ENCODE measurements at regions not wholly inside any gene's neighbourhood (a gene's known extent, or its start where the extent isn't known, plus 50 kb on each side); places are given as distances from the start of the nearest gene placed in this dataset.
A peak's percentile ranks its signal among the peaks of the same experiment; 100 is the strongest.

- no peak for DNase-seq (ENCODE audit: low spot score)
Observed at GRCh38 chr22:48496987-48497650, 1330.6 kb downstream of the BRD1 start.

GRCh38 chr22:48496226-48496845, 1331.3 kb downstream of the BRD1 start:
- DNase-seq (ENCODE audit: low spot score), result no peak

GRCh38 chr22:48495751-48496080, 1332.0 kb downstream of the BRD1 start:
- DNase-seq (ENCODE audit: low spot score), result no peak

- DNase-seq (ENCODE audit: low spot score), result no peak
Observed at GRCh38 chr22:48494968-48495750, 1332.5 kb downstream of the BRD1 start.

- no peak for DNase-seq (ENCODE audit: low spot score)
Observed at GRCh38 chr22:48494256-48494967, 1333.3 kb downstream of the BRD1 start.

- DNase-seq (ENCODE audit: low spot score), result no peak
Observed at GRCh38 chr22:48493733-48494132, 1333.9 kb downstream of the BRD1 start.

- peak; percentile 67 for DNase-seq (ENCODE audit: low spot score)
Observed at GRCh38 chr22:48492366-48493320, 1335.0 kb downstream of the BRD1 start.

- DNase-seq (ENCODE audit: low spot score), result no peak
Observed at GRCh38 chr22:48491451-48491941, 1336.2 kb downstream of the BRD1 start.

- DNase-seq (ENCODE audit: low spot score), result no peak
Observed at GRCh38 chr22:48490500-48491411, 1336.9 kb downstream of the BRD1 start.

GRCh38 chr22:48489551-48490499, 1337.8 kb downstream of the BRD1 start:
- DNase-seq (ENCODE audit: low spot score), result no peak

- no peak for DNase-seq (ENCODE audit: low spot score)
Observed at GRCh38 chr22:48488611-48489511, 1338.8 kb downstream of the BRD1 start.

GRCh38 chr22:48488149-48488551, 1339.5 kb downstream of the BRD1 start:
- DNase-seq (ENCODE audit: low spot score), result no peak

- no peak for DNase-seq (ENCODE audit: low spot score)
Observed at GRCh38 chr22:48486558-48486957, 1341.1 kb downstream of the BRD1 start.

GRCh38 chr22:48486134-48486532, 1341.5 kb downstream of the BRD1 start:
- DNase-seq (ENCODE audit: low spot score), result no peak

- no peak for DNase-seq (ENCODE audit: low spot score)
Observed at GRCh38 chr22:48485149-48486133, 1342.2 kb downstream of the BRD1 start.

GRCh38 chr22:48483764-48484528, 1343.7 kb downstream of the BRD1 start:
- DNase-seq (ENCODE audit: low spot score), result no peak

All from putamen (tissue), 1 donor.